T-helper 1 cell treated with Interleukin-12 subunit alpha and Interleukin-12 subunit beta and Interleukin-4 antibody, amounts not matched to agents 30 μg/mL and 1 μg/mL, for 36 hours (primary cell): ENCODE measurements at regions not wholly inside any gene's neighbourhood (a gene's known extent, or its start where the extent isn't known, plus 50 kb on each side); places are given as distances from the start of the nearest gene placed in this dataset.
A peak's percentile ranks its signal among the peaks of the same experiment; 100 is the strongest.

Experiments
- H3K27ac Mint-ChIP-seq: one replicate; pipeline ENCODE4 v1.8.0; 2021; ENCODE audit warnings: mild to moderate bottlenecking, mixed read lengths
- H3K27me3 Mint-ChIP-seq: one replicate; pipeline ENCODE4 v1.8.0; 2021; ENCODE audit warnings: low read depth, mixed read lengths
- H3K36me3 Mint-ChIP-seq: one replicate; pipeline ENCODE4 v1.8.0; 2021; ENCODE audit warnings: low read depth, mixed read lengths
- H3K4me1 Mint-ChIP-seq: one replicate; pipeline ENCODE4 v1.8.0; 2021; ENCODE audit warnings: low read depth, mixed read lengths
- H3K4me3 Mint-ChIP-seq: one replicate; pipeline ENCODE4 v1.8.0; 2021; ENCODE audit warnings: mild to moderate bottlenecking, moderate library complexity, mixed read lengths
- H3K9me3 Mint-ChIP-seq: one replicate; pipeline ENCODE4 v1.8.0; 2021; ENCODE audit warnings: mixed read lengths

- H3K27ac Mint-ChIP-seq, result no peak overlapping the region
- H3K27me3 Mint-ChIP-seq, result peaks cover 52% of the 10 kb centered on the region
- no peak overlapping the region for H3K4me3 Mint-ChIP-seq
- H3K36me3 Mint-ChIP-seq, result peaks cover 2% of the 10 kb centered on the region
- H3K9me3 Mint-ChIP-seq, result no peaks in the 10 kb centered on the region
- H3K4me1 Mint-ChIP-seq, result peaks cover 2% of the 10 kb centered on the region
Measured at GRCh38 chr2:172153156-172153555, 50.5 kb upstream of the DLX2 start.

GRCh38 chr2:172153757-172154156 is 51.1 kb upstream of the DLX2 start:
- H3K36me3 Mint-ChIP-seq, result peaks cover 2% of the 10 kb centered on the region
- H3K9me3 Mint-ChIP-seq, result no peaks in the 10 kb centered on the region
- no peak overlapping the region for H3K4me3 Mint-ChIP-seq
- peaks cover 55% of the 10 kb centered on the region for H3K27me3 Mint-ChIP-seq
- no peak overlapping the region for H3K27ac Mint-ChIP-seq
- H3K4me1 Mint-ChIP-seq, result peaks cover 2% of the 10 kb centered on the region

- Mint-ChIP-seq H3K9me3 (no peaks in the 10 kb centered on the region), H3K36me3 (peaks cover 2% of the 10 kb centered on the region), H3K4me1 (peaks cover 2% of the 10 kb centered on the region), H3K27me3 (peaks cover 57% of the 10 kb centered on the region), H3K27ac (no peak overlapping the region), H3K4me3 (no peak overlapping the region)
Measured at GRCh38 chr2:172155752-172156151, 53.1 kb upstream of the DLX2 start.

GRCh38 chr2:172160839-172161238 is 58.1 kb upstream of the DLX2 start:
- Mint-ChIP-seq H3K4me1 (no peaks in the 10 kb centered on the region), H3K9me3 (no peaks in the 10 kb centered on the region), H3K36me3 (peaks cover 2% of the 10 kb centered on the region), H3K27me3 (peaks cover 29% of the 10 kb centered on the region), H3K27ac (no peak overlapping the region), H3K4me3 (no peak overlapping the region)

GRCh38 chr2:172162225-172162733 is 59.6 kb upstream of the DLX2 start:
- H3K4me3 Mint-ChIP-seq, result no peak overlapping the region
- H3K27ac Mint-ChIP-seq, result no peak overlapping the region
- no peaks in the 10 kb centered on the region for H3K36me3 Mint-ChIP-seq
- no peaks in the 10 kb centered on the region for H3K9me3 Mint-ChIP-seq
- H3K27me3 Mint-ChIP-seq, result peaks cover 18% of the 10 kb centered on the region
- H3K4me1 Mint-ChIP-seq, result no peaks in the 10 kb centered on the region

GRCh38 chr2:172162739-172163336 is 60.1 kb upstream of the DLX2 start:
- H3K9me3 Mint-ChIP-seq, result no peaks in the 10 kb centered on the region
- H3K27ac Mint-ChIP-seq, result no peak overlapping the region
- no peak overlapping the region for H3K4me3 Mint-ChIP-seq
- peaks cover 15% of the 10 kb centered on the region for H3K27me3 Mint-ChIP-seq
- H3K4me1 Mint-ChIP-seq, result no peaks in the 10 kb centered on the region
- H3K36me3 Mint-ChIP-seq, result no peaks in the 10 kb centered on the region

- Mint-ChIP-seq H3K27me3 (peaks cover 29% of the 10 kb centered on the region), H3K4me3 (no peak overlapping the region), H3K36me3 (no peaks in the 10 kb centered on the region), H3K4me1 (peaks cover 7% of the 10 kb centered on the region), H3K27ac (no peak overlapping the region), H3K9me3 (no peaks in the 10 kb centered on the region)
Measured at GRCh38 chr2:172168917-172169346, 66.2 kb upstream of the DLX2 start.

GRCh38 chr2:172169611-172170010 is 66.9 kb upstream of the DLX2 start:
- no peaks in the 10 kb centered on the region for H3K36me3 Mint-ChIP-seq
- no peaks in the 10 kb centered on the region for H3K9me3 Mint-ChIP-seq
- H3K27me3 Mint-ChIP-seq, result peaks cover 30% of the 10 kb centered on the region
- no peak overlapping the region for H3K27ac Mint-ChIP-seq
- H3K4me3 Mint-ChIP-seq, result no peak overlapping the region
- H3K4me1 Mint-ChIP-seq, result peaks cover 7% of the 10 kb centered on the region

- Mint-ChIP-seq H3K27me3 (peaks cover 30% of the 10 kb centered on the region), H3K4me3 (peak overlapping the region; percentile 77), H3K9me3 (peaks cover 5% of the 10 kb centered on the region), H3K4me1 (peaks cover 7% of the 10 kb centered on the region), H3K36me3 (peaks cover 4% of the 10 kb centered on the region), H3K27ac (no peak overlapping the region)
Measured at GRCh38 chr2:172172513-172173173, 69.9 kb upstream of the DLX2 start.

- Mint-ChIP-seq H3K4me3 (peak overlapping the region; percentile 77), H3K36me3 (peaks cover 4% of the 10 kb centered on the region), H3K27me3 (peaks cover 26% of the 10 kb centered on the region), H3K4me1 (peaks cover 8% of the 10 kb centered on the region), H3K9me3 (peaks cover 5% of the 10 kb centered on the region), H3K27ac (no peak overlapping the region)
Measured at GRCh38 chr2:172173174-172173706, 70.5 kb upstream of the DLX2 start.

- no peak overlapping the region for H3K4me3 Mint-ChIP-seq
- H3K4me1 Mint-ChIP-seq, result peaks cover 33% of the 10 kb centered on the region
- peaks cover 5% of the 10 kb centered on the region for H3K9me3 Mint-ChIP-seq
- peaks cover 10% of the 10 kb centered on the region for H3K27me3 Mint-ChIP-seq
- no peak overlapping the region for H3K27ac Mint-ChIP-seq
- H3K36me3 Mint-ChIP-seq, result peaks cover 6% of the 10 kb centered on the region
Measured at GRCh38 chr2:172177581-172177980, 74.9 kb upstream of the DLX2 start.

- Mint-ChIP-seq H3K4me1 (peaks cover 33% of the 10 kb centered on the region), H3K4me3 (no peak overlapping the region), H3K27me3 (peaks cover 9% of the 10 kb centered on the region), H3K36me3 (peaks cover 6% of the 10 kb centered on the region), H3K9me3 (peaks cover 5% of the 10 kb centered on the region), H3K27ac (no peak overlapping the region)
Measured at GRCh38 chr2:172177996-172178395, 75.3 kb upstream of the DLX2 start.

GRCh38 chr2:172179045-172179701 is 76.5 kb upstream of the DLX2 start:
- Mint-ChIP-seq H3K9me3 (peaks cover 5% of the 10 kb centered on the region), H3K4me1 (peaks cover 28% of the 10 kb centered on the region), H3K27ac (no peak overlapping the region), H3K4me3 (no peak overlapping the region), H3K27me3 (no peaks in the 10 kb centered on the region), H3K36me3 (peaks cover 6% of the 10 kb centered on the region)

GRCh38 chr2:172181840-172182239 is 79.1 kb upstream of the DLX2 start:
- peaks cover 28% of the 10 kb centered on the region for H3K4me1 Mint-ChIP-seq
- no peak overlapping the region for H3K27ac Mint-ChIP-seq
- H3K36me3 Mint-ChIP-seq, result peaks cover 8% of the 10 kb centered on the region
- H3K9me3 Mint-ChIP-seq, result peaks cover 15% of the 10 kb centered on the region
- peaks cover 5% of the 10 kb centered on the region for H3K27me3 Mint-ChIP-seq
- H3K4me3 Mint-ChIP-seq, result no peak overlapping the region

GRCh38 chr2:172182624-172183023 is 79.9 kb upstream of the DLX2 start:
- peaks cover 5% of the 10 kb centered on the region for H3K27me3 Mint-ChIP-seq
- no peak overlapping the region for H3K4me3 Mint-ChIP-seq
- peaks cover 8% of the 10 kb centered on the region for H3K36me3 Mint-ChIP-seq
- H3K4me1 Mint-ChIP-seq, result peaks cover 28% of the 10 kb centered on the region
- no peak overlapping the region for H3K27ac Mint-ChIP-seq
- H3K9me3 Mint-ChIP-seq, result peaks cover 15% of the 10 kb centered on the region
